Body of pancreas (tissue), 4 donors: ENCODE measurements at regions not wholly inside any gene's neighbourhood (a gene's known extent, or its start where the extent isn't known, plus 50 kb on each side); places are given as distances from the start of the nearest gene placed in this dataset.

ENCODE experiments used
- ATAC-seq: fragments of 150-250 bp; one replicate; pipeline ENCODE4 v1.9.1; 2016
- DNase-seq, 4 donors: peaks; one replicate each; pipeline ENCODE4 v3.0.0-alpha.2; 2019
- H3K27ac ChIP-seq, 4 donors: fragments of 200-600 bp; sonication (generic); 1 replicate in 3 of 4; 2 replicates in 1 of 4; pipeline versions ENCODE4 v1.5.1 to v1.6.1; 2016 to 2019; ENCODE audit warnings: mild to moderate bottlenecking in 1 of 4, mixed read lengths in 1 of 4, moderate library complexity in 1 of 4
- H3K27me3 ChIP-seq, 2 donors: fragments of 200-600 bp; sonication (generic); one replicate each; pipeline ENCODE4 v1.6.0; 2016; ENCODE audit warnings: mild to moderate bottlenecking in 1 of 2
- H3K36me3 ChIP-seq, 2 donors: fragments of 200-600 bp; sonication (generic); replicated peaks in 1 of 2; 2 replicates each; pipeline ENCODE4 v1.5.1; 2016; ENCODE audit warnings: low read depth in 2 of 2; ENCODE audit not compliant: insufficient read depth in 1 of 2
- H3K4me1 ChIP-seq: fragments of 200-600 bp; sonication (generic); one replicate; pipeline ENCODE4 v1.6.0; 2016
- H3K4me3 ChIP-seq, 2 donors: fragments of 200-600 bp; sonication (generic); 1 replicate in 1 of 2; 2 replicates in 1 of 2; pipeline ENCODE4 v1.5.1; 2016 to 2019
- H3K9me3 ChIP-seq, 3 donors: fragments of 200-600 bp; sonication (generic); 1 replicate in 2 of 3; 2 replicates in 1 of 3; pipeline ENCODE4 v1.5.1; 2016
- CTCF ChIP-seq, 7 experiments: fragments of 450-650 bp in 4 of 7; fragments of 200-600 bp in 3 of 7; sonication (generic) in 3 of 7; IDR thresholded peaks; one replicate each; pipeline ENCODE4 v1.5.1; 2016 to 2019; ENCODE audit warnings: antibody characterized with exemption in 7 of 7
- POLR2A ChIP-seq, 3 donors: fragments of 450-650 bp; IDR thresholded peaks; one replicate each; pipeline ENCODE4 v1.6.1; 2016; ENCODE audit warnings: antibody characterized with exemption in 3 of 3, mild to moderate bottlenecking in 2 of 3
- WGBS, 2 donors: methylation state at CpG; one replicate each; pipeline ENCODE4 v1.1.5; 2017; 5-methylcytosine and 5-hydroxymethylcytosine counted together
- intact Hi-C: fragments of 100-400 bp; cut with DNase I; formaldehyde crosslinking; loops from one replicate; pipeline ENCODE4 v1.15.1; 2023

DNA sequence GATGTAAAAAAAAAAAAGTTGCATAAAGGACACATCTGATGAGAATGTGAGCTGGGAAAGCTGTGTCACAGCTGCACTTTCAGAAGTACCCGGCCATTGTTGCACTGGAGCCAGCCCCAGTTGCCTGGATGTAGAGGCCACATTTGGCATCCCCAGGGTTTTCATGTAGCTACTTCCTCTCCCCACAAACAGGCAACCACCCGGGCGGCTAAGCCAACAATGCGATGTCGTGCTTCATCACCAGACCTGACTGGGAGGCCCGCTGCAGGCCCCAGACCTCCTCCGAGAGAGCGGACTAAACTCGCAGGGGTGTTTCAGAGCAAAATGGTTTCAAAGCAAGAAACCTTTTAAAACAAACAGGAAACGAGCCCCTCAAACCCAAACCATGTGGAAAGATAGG lies 142.3 kb downstream of the TMCO5A start:
- 68 to 70% methylated on average over 10 of the region's 10 CpGs for WGBS, 2 donors
- H3K4me1 ChIP-seq: peaks cover 20% of the 10 kb centered on the region
- intact Hi-C loops: no loop called here
- H3K4me3 ChIP-seq: no peak overlapping the region
- H3K36me3 ChIP-seq: no peaks in the 10 kb centered on the region
- ATAC-seq (no peak), DNase-seq (no peak)
- no peaks in the 10 kb centered on the region for H3K27me3 ChIP-seq
- no peak overlapping the region for H3K27ac ChIP-seq
- TF ChIP-seq POLR2A (IDR thresholded peaks at IDR 0.05) (no peak), CTCF (IDR thresholded peaks at IDR 0.05) (no peak)
- H3K9me3 ChIP-seq: no peaks in the 10 kb centered on the region

GRCh38 chr15:38079236-38079635 lies 144.8 kb downstream of the TMCO5A start:
- intact Hi-C loops: no loop called here
- WGBS, 2 donors: 82 to 88% methylated on average over 5 of the region's 5 CpGs
- ATAC-seq (no peak), DNase-seq (no peak)
- no peaks in the 10 kb centered on the region for H3K4me1 ChIP-seq
- no peak overlapping the region for H3K4me3 ChIP-seq
- no peaks in the 10 kb centered on the region for H3K36me3 ChIP-seq
- H3K9me3 ChIP-seq: no peaks in the 10 kb centered on the region
- H3K27ac ChIP-seq: no peak overlapping the region
- TF ChIP-seq CTCF (IDR thresholded peaks at IDR 0.05) (no peak), POLR2A (IDR thresholded peaks at IDR 0.05) (no peak)
- no peaks in the 10 kb centered on the region for H3K27me3 ChIP-seq

DNA sequence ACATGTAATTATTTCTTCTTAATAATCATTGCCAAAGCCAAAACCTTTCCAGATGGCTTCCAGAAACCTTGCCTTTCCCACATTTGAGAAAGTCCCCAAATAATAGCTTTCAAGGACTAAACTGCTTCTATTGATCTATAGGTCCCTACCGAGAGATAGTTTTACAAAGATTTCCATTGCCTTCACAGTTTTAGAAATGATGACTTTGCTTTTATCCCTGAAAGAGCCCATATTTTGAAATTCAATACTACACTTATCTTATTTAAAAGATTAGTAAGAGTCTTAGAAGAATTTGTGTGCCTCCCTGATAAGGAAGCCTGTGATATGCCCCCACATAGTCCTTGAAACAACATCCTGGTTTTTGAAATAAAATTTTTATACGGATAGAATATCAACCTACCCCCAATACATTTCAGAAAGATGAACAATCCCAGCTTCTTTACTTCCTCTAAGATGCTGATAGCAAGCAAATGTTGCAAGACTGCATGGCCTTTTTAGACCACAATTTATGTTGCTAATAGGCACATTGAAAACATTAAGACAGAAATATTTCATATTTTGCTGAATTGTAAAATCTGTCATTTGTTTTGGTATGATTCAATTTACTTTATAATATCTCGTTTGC lies 146.3 kb downstream of the TMCO5A start:
- ATAC-seq: no peak
- H3K9me3 ChIP-seq: no peaks in the 10 kb centered on the region
- WGBS, 2 donors: 44 to 53% methylated on average over 3 of the region's 3 CpGs
- no peaks in the 10 kb centered on the region for H3K36me3 ChIP-seq
- TF ChIP-seq CTCF (IDR thresholded peaks at IDR 0.05): no peak
- no peak for TF ChIP-seq POLR2A (IDR thresholded peaks at IDR 0.05)
- no peaks in the 10 kb centered on the region for H3K27me3 ChIP-seq
- H3K4me3 ChIP-seq: no peak overlapping the region
- intact Hi-C loops: no loop called here
- H3K4me1 ChIP-seq: peaks cover 3% of the 10 kb centered on the region
- H3K27ac ChIP-seq: no peak overlapping the region
- no peak for DNase-seq

DNA sequence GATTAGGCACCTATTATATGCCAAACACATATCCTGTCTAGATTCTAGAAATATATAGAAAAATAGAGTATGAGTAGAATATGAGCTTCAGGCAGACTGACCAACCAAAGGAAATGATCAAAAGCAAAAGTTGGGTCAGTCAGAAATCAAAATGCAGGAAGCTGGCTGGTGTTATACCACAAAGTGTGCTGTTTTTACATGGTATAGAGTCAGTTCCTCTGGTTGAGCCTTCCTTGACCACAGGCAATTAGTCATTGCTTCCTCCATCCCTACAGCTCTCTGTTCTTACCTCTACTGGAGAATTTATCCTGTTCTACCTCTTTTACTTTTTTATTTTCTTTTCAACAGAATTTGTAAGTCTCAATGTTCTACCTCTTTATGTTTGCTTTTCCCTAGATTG lies 149.8 kb downstream of the TMCO5A start:
- no peaks in the 10 kb centered on the region for H3K36me3 ChIP-seq
- no peak for ATAC-seq
- intact Hi-C loops: no loop called here
- peak in 1 of 4 donors; percentile 17 for DNase-seq
- no peaks in the 10 kb centered on the region for H3K9me3 ChIP-seq
- H3K4me1 ChIP-seq: peaks cover 5% of the 10 kb centered on the region
- no peaks in the 10 kb centered on the region for H3K27me3 ChIP-seq
- H3K4me3 ChIP-seq: no peak overlapping the region
- no peak overlapping the region for H3K27ac ChIP-seq
- TF ChIP-seq CTCF (IDR thresholded peaks at IDR 0.05): no peak
- no peak for TF ChIP-seq POLR2A (IDR thresholded peaks at IDR 0.05)

DNA sequence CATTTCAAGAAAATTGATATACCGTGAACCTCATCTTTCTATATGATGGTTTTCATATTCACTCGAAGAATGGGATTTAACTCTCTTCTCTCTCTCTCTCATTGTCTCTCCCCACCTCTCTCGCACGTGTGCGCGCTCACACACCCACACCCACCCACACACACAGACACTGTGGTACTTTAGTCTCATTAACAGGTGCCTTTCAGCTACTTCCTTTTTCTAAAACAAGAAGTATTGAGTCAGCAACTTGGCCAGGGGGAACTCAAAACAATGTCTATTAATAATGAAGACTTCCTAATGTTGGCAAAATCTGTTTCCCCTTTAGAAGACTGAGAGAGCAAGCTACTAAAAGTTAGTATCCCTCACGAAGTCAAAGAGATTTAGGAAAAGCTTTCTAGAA lies 150.7 kb downstream of the TMCO5A start:
- peaks cover 5% of the 10 kb centered on the region for H3K4me1 ChIP-seq
- DNase-seq: no peak
- no peaks in the 10 kb centered on the region for H3K36me3 ChIP-seq
- H3K27me3 ChIP-seq: no peaks in the 10 kb centered on the region
- TF ChIP-seq POLR2A (IDR thresholded peaks at IDR 0.05): no peak
- 44 to 65% methylated on average over 7 of the region's 7 CpGs for WGBS, 2 donors
- no peak for ATAC-seq
- no peak overlapping the region for H3K4me3 ChIP-seq
- intact Hi-C loops: no loop called here
- H3K9me3 ChIP-seq: no peaks in the 10 kb centered on the region
- peak overlapping the region in 1 of 4 donors; percentile 46 for H3K27ac ChIP-seq
